T-helper 17 cell (primary cell): ENCODE measurements at regions not wholly inside any gene's neighbourhood (a gene's known extent, or its start where the extent isn't known, plus 50 kb on each side); places are given as distances from the start of the nearest gene placed in this dataset.

Experiments used
- ATAC-seq: fragments of 150-1000 bp; cut with Tn5 transposase; 2 replicates; pipeline ENCODE4 v1.10.0; 2021; ENCODE audit warnings: mild to moderate bottlenecking, moderate library complexity
- DNase-seq, 3 donors: peaks; one replicate each; pipeline versions ENCODE4 v3.0.0 to v3.0.0-alpha.2; 2020 to 2021
- H3K9me3 ChIP-seq: one replicate; pipeline ENCODE4 v1.7.0; 2013; ENCODE audit warnings: low read length, mild to moderate bottlenecking; ENCODE audit not compliant: control insufficient read depth, poor library complexity, severe bottlenecking
- H3K27ac Mint-ChIP-seq: one replicate; pipeline ENCODE4 v1.8.0; 2022; ENCODE audit warnings: mild to moderate bottlenecking, moderate library complexity, mixed read lengths
- H3K27me3 Mint-ChIP-seq: one replicate; pipeline ENCODE4 v1.8.0; 2022; ENCODE audit warnings: mixed read lengths
- H3K36me3 Mint-ChIP-seq: one replicate; pipeline ENCODE4 v1.8.0; 2022; ENCODE audit warnings: low read depth, mixed read lengths
- H3K4me1 Mint-ChIP-seq: one replicate; pipeline ENCODE4 v1.8.0; 2022; ENCODE audit warnings: mild to moderate bottlenecking, mixed read lengths
- H3K4me3 Mint-ChIP-seq: one replicate; pipeline ENCODE4 v1.8.0; 2022; ENCODE audit warnings: mild to moderate bottlenecking, moderate library complexity, mixed read lengths

- peaks cover 11% of the 10 kb centered on the region for H3K4me1 Mint-ChIP-seq
- H3K36me3 Mint-ChIP-seq: peaks cover 2% of the 10 kb centered on the region
- no peak overlapping the region for H3K27ac Mint-ChIP-seq
- H3K9me3 ChIP-seq: no peaks in the 10 kb centered on the region
- peaks cover 34% of the 10 kb centered on the region for H3K27me3 Mint-ChIP-seq
- ATAC-seq: no peak
- no peak for DNase-seq
- no peak overlapping the region for H3K4me3 Mint-ChIP-seq
These were observed 77.2 kb upstream of the CDC42BPA start for GRCh38 chr1:227395426-227396028.

GRCh38 chr1:227392984-227393764, 74.9 kb upstream of the CDC42BPA start:
- H3K36me3 Mint-ChIP-seq: no peaks in the 10 kb centered on the region
- H3K27ac Mint-ChIP-seq: no peak overlapping the region
- no peak for DNase-seq
- no peak overlapping the region for H3K4me3 Mint-ChIP-seq
- peaks cover 26% of the 10 kb centered on the region for H3K27me3 Mint-ChIP-seq
- ATAC-seq: no peak
- H3K9me3 ChIP-seq: no peaks in the 10 kb centered on the region
- peaks cover 11% of the 10 kb centered on the region for H3K4me1 Mint-ChIP-seq

- H3K4me3 Mint-ChIP-seq: no peak overlapping the region
- ATAC-seq: no peak
- no peak overlapping the region for H3K27ac Mint-ChIP-seq
These were observed 73.6 kb upstream of the CDC42BPA start for GRCh38 chr1:227391879-227392278.

GRCh38 chr1:227391211-227391610, 72.9 kb upstream of the CDC42BPA start:
- ATAC-seq (no peak), DNase-seq (no peak)
- H3K9me3 ChIP-seq: no peaks in the 10 kb centered on the region
- no peak overlapping the region for H3K27ac Mint-ChIP-seq
- H3K27me3 Mint-ChIP-seq: peaks cover 20% of the 10 kb centered on the region
- no peak overlapping the region for H3K4me3 Mint-ChIP-seq
- H3K4me1 Mint-ChIP-seq: peaks cover 10% of the 10 kb centered on the region
- no peaks in the 10 kb centered on the region for H3K36me3 Mint-ChIP-seq

More at GRCh38 chr1:227391879-227392278, 73.6 kb upstream of the CDC42BPA start:
- H3K9me3 ChIP-seq: no peaks in the 10 kb centered on the region
- H3K4me1 Mint-ChIP-seq: peaks cover 13% of the 10 kb centered on the region
- no peak for DNase-seq
- H3K27me3 Mint-ChIP-seq: peaks cover 23% of the 10 kb centered on the region
- no peaks in the 10 kb centered on the region for H3K36me3 Mint-ChIP-seq

- ATAC-seq: no peak
- no peak overlapping the region for H3K4me3 Mint-ChIP-seq
- H3K27me3 Mint-ChIP-seq: peaks cover 17% of the 10 kb centered on the region
- no peak overlapping the region for H3K27ac Mint-ChIP-seq
- DNase-seq: no peak
- no peaks in the 10 kb centered on the region for H3K9me3 ChIP-seq
- H3K36me3 Mint-ChIP-seq: no peaks in the 10 kb centered on the region
- H3K4me1 Mint-ChIP-seq: peaks cover 10% of the 10 kb centered on the region
These were observed 72.2 kb upstream of the CDC42BPA start for GRCh38 chr1:227390525-227390924.

- DNase-seq (no peak), ATAC-seq (no peak)
- no peaks in the 10 kb centered on the region for H3K36me3 Mint-ChIP-seq
- peaks cover 10% of the 10 kb centered on the region for H3K4me1 Mint-ChIP-seq
- no peak overlapping the region for H3K27ac Mint-ChIP-seq
- H3K27me3 Mint-ChIP-seq: peaks cover 33% of the 10 kb centered on the region
- no peak overlapping the region for H3K4me3 Mint-ChIP-seq
- H3K9me3 ChIP-seq: no peaks in the 10 kb centered on the region
These were observed 70.2 kb upstream of the CDC42BPA start for GRCh38 chr1:227388214-227389168.

- peaks cover 8% of the 10 kb centered on the region for H3K36me3 Mint-ChIP-seq
- H3K27me3 Mint-ChIP-seq: peaks cover 67% of the 10 kb centered on the region
- no peak for ATAC-seq
These were observed 61.2 kb upstream of the CDC42BPA start for GRCh38 chr1:227379555-227379892.

GRCh38 chr1:227378871-227379554, 60.7 kb upstream of the CDC42BPA start:
- no peaks in the 10 kb centered on the region for H3K9me3 ChIP-seq
- H3K4me3 Mint-ChIP-seq: no peak overlapping the region
- no peaks in the 10 kb centered on the region for H3K4me1 Mint-ChIP-seq
- no peak for ATAC-seq
- no peak for DNase-seq
- peaks cover 8% of the 10 kb centered on the region for H3K36me3 Mint-ChIP-seq
- peaks cover 62% of the 10 kb centered on the region for H3K27me3 Mint-ChIP-seq
- H3K27ac Mint-ChIP-seq: no peak overlapping the region

More at GRCh38 chr1:227379555-227379892, 61.2 kb upstream of the CDC42BPA start:
- no peaks in the 10 kb centered on the region for H3K9me3 ChIP-seq
- Mint-ChIP-seq H3K4me3 (no peak overlapping the region), H3K4me1 (no peaks in the 10 kb centered on the region), H3K27ac (no peak overlapping the region)
- no peak for DNase-seq

- ATAC-seq (no peak), DNase-seq (no peak)
- no peaks in the 10 kb centered on the region for H3K9me3 ChIP-seq
- H3K27me3 Mint-ChIP-seq: peaks cover 59% of the 10 kb centered on the region
- H3K36me3 Mint-ChIP-seq: peaks cover 8% of the 10 kb centered on the region
- no peaks in the 10 kb centered on the region for H3K4me1 Mint-ChIP-seq
- H3K27ac Mint-ChIP-seq: no peak overlapping the region
- H3K4me3 Mint-ChIP-seq: no peak overlapping the region
These were observed 59.9 kb upstream of the CDC42BPA start for GRCh38 chr1:227378181-227378580.

GRCh38 chr1:227374846-227375245, 56.6 kb upstream of the CDC42BPA start:
- H3K9me3 ChIP-seq: no peaks in the 10 kb centered on the region
- H3K4me3 Mint-ChIP-seq: no peak overlapping the region
- H3K27ac Mint-ChIP-seq: peak overlapping the region; percentile 72
- peaks cover 59% of the 10 kb centered on the region for H3K27me3 Mint-ChIP-seq
- ATAC-seq (no peak), DNase-seq (no peak)
- H3K36me3 Mint-ChIP-seq: peaks cover 6% of the 10 kb centered on the region
- H3K4me1 Mint-ChIP-seq: no peaks in the 10 kb centered on the region

GRCh38 chr1:227372726-227373130, 54.4 kb upstream of the CDC42BPA start:
- H3K4me1 Mint-ChIP-seq: no peaks in the 10 kb centered on the region
- DNase-seq (no peak), ATAC-seq (no peak)
- no peak overlapping the region for H3K27ac Mint-ChIP-seq
- H3K4me3 Mint-ChIP-seq: no peak overlapping the region
- no peaks in the 10 kb centered on the region for H3K9me3 ChIP-seq
- H3K27me3 Mint-ChIP-seq: peaks cover 39% of the 10 kb centered on the region
- H3K36me3 Mint-ChIP-seq: peaks cover 3% of the 10 kb centered on the region

GRCh38 chr1:227370533-227371254, 52.4 kb upstream of the CDC42BPA start:
- Mint-ChIP-seq H3K4me3 (no peak overlapping the region), H3K27ac (no peak overlapping the region), H3K36me3 (peaks cover 3% of the 10 kb centered on the region), H3K4me1 (no peaks in the 10 kb centered on the region), H3K27me3 (peaks cover 20% of the 10 kb centered on the region)
- DNase-seq (no peak), ATAC-seq (no peak)
- H3K9me3 ChIP-seq: no peaks in the 10 kb centered on the region
